ENCODE measurements at regions not wholly inside any gene's neighbourhood (a gene's known extent, or its start where the extent isn't known, plus 50 kb on each side); places are given as distances from the start of the nearest gene placed in this dataset.

GRCh38 chr16:9381399-9381798 is 290.0 kb downstream of the HAPSTR1 start:
- TF ChIP-seq MAX (IDR thresholded peaks at IDR 0.05) (no peak), TAF1 (IDR thresholded peaks at IDR 0.05; ENCODE audit: low read depth) (no peak), EP300 (IDR thresholded peaks at IDR 0.05; ENCODE audit: borderline replicate concordance) (no peak), TEAD4 (IDR thresholded peaks at IDR 0.05) (no peak), YY1 (IDR thresholded peaks at IDR 0.05; ENCODE audit: low read depth) (no peak), REST (IDR thresholded peaks at IDR 0.05; ENCODE audit: low read depth) (no peak)

Data from Ishikawa (cell line).